Skeletal muscle satellite cell (primary cell): ENCODE measurements at regions not wholly inside any gene's neighbourhood (a gene's known extent, or its start where the extent isn't known, plus 50 kb on each side); places are given as distances from the start of the nearest gene placed in this dataset.
"Not testable (repeated sequence)": the region's sequence is repeated elsewhere in the genome, so short reads cannot be mapped to it uniquely, and the experiment has no call there.

Experiments
- H3K27me3 ChIP-seq: 2 replicates; pipeline ENCODE4 v1.7.0; 2013; ENCODE audit warnings: low read length; ENCODE audit not compliant: control insufficient read depth, insufficient read depth
- H3K36me3 ChIP-seq: 2 replicates; pipeline ENCODE4 v1.7.0; 2013; ENCODE audit warnings: mild to moderate bottlenecking, control low read depth, low read length; ENCODE audit not compliant: insufficient read depth
- H3K4me1 ChIP-seq: 2 replicates; pipeline ENCODE4 v1.7.0; 2013; ENCODE audit warnings: low read length; ENCODE audit not compliant: control insufficient read depth, insufficient read depth
- H3K4me2 ChIP-seq: 2 replicates; pipeline ENCODE4 v1.7.0; 2013; ENCODE audit warnings: mild to moderate bottlenecking, low read length
- H3K4me3 ChIP-seq: 2 replicates; pipeline ENCODE4 v1.7.0; 2013; ENCODE audit warnings: low read length
- H3K9ac ChIP-seq: 2 replicates; pipeline ENCODE4 v1.7.0; 2013; ENCODE audit warnings: mild to moderate bottlenecking, low read depth, low read length, moderate library complexity
- H3K9me3 ChIP-seq: replicated peaks from 2 replicates; pipeline ENCODE4 v1.7.0; 2013; ENCODE audit warnings: mild to moderate bottlenecking, control low read depth, low read length

DNA sequence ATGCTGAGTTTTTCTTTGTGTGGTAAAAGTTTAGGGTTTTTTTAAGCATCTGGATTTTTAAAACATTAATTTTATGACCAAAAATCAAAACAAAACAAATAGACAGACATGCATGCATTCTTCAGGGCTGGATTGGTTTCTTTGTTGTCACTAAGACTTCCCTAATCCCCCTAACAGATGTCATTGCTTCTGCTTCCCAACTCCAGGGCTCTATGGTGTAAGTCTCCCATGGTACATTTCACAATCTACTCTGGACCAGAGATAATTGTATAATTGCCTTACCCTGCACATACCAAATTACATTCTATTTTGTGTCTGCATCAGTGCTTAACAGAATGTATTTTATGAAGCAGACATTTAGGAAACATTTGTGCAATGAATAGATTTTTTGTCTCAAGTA lies 529.1 kb upstream of the SMIM31 start:
- H3K9ac ChIP-seq: no peak overlapping the region
- no peaks in the 10 kb centered on the region for H3K36me3 ChIP-seq
- H3K9me3 ChIP-seq: no peaks in the 10 kb centered on the region
- no peaks in the 10 kb centered on the region for H3K27me3 ChIP-seq
- no peak overlapping the region for H3K4me3 ChIP-seq
- H3K4me2 ChIP-seq: no peak overlapping the region
- H3K4me1 ChIP-seq: no peaks in the 10 kb centered on the region

- no peaks in the 10 kb centered on the region for H3K9me3 ChIP-seq
- H3K4me3 ChIP-seq: no peak overlapping the region
- H3K4me1 ChIP-seq: no peaks in the 10 kb centered on the region
- no peak overlapping the region for H3K9ac ChIP-seq
- H3K4me2 ChIP-seq: no peak overlapping the region
- H3K36me3 ChIP-seq: no peaks in the 10 kb centered on the region
- H3K27me3 ChIP-seq: no peaks in the 10 kb centered on the region
Measured at GRCh38 chr4:164229255-164229654, 524.7 kb upstream of the SMIM31 start.

DNA sequence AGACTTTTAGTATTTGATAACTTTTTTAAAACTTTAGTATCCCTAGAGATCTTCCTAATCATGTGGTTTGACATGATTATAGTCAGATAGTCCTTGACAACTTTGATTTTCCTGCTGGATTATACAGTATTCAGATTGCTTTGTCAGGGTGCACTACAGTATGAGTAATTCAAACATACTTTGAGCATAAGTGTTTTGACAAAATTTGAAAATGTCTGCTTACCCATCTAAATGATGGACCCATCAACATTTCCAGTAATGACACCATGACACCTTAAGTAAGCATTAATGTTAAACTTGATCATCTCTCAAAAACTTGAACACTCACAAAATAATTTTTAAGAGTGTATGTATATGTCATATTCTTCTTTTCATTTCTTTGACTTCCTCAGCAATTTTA lies 514.5 kb upstream of the SMIM31 start:
- Histone ChIP-seq H3K27me3 (no peaks in the 10 kb centered on the region), H3K36me3 (no peaks in the 10 kb centered on the region), H3K4me1 (peaks cover 24% of the 10 kb centered on the region), H3K4me3 (no peak overlapping the region), H3K4me2 (no peak overlapping the region), H3K9me3 (no peaks in the 10 kb centered on the region), H3K9ac (no peak overlapping the region)

DNA sequence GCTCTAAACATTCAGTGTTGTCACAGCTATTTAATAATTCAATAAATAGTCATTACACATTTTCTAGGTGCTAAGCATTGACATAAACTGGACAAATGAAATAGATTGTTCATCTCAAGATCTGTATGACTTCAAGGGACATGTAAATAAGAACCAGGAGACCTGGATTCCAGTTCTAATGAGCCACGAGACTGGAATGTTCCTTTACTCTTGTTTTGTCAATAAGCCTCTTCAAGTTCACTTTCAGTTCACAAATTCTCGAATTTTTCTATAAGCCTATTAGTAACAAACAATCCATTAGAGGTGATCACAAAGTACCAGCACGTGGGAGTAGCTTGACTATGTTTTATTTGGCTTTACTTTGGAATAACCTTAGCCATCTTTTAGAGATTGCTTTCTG lies 514.0 kb upstream of the SMIM31 start:
- no peak overlapping the region for H3K9ac ChIP-seq

DNA sequence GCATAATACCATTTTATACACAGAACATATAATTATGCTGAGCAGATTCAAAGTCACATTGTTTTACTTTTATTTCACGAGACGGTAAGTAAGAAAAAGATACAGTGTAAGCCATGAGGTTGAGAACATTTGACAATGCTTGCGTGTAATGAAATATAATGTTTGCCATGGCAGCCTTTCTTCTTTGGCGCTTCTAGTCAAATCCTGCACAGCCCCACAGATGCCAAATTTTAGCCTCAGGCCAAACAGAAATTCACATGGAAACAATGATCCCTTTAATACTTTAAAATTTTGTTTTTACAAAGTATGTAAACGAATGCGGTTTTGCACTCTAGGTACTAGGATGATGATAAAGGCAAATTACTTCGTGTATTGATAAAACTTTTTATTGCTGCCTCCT lies 502.7 kb upstream of the SMIM31 start:
- Histone ChIP-seq H3K4me2 (no peak overlapping the region), H3K9ac (no peak overlapping the region), H3K36me3 (no peaks in the 10 kb centered on the region), H3K4me1 (peaks cover 5% of the 10 kb centered on the region), H3K27me3 (no peaks in the 10 kb centered on the region), H3K9me3 (no peaks in the 10 kb centered on the region), H3K4me3 (no peak overlapping the region)

More for the DNA sequence above, 514.0 kb upstream of the SMIM31 start:
- Histone ChIP-seq H3K4me3 (no peak overlapping the region), H3K4me1 (peaks cover 24% of the 10 kb centered on the region), H3K9me3 (no peaks in the 10 kb centered on the region), H3K27me3 (no peaks in the 10 kb centered on the region), H3K4me2 (no peak overlapping the region), H3K36me3 (no peaks in the 10 kb centered on the region)

GRCh38 chr4:164252286-164252685 lies 501.6 kb upstream of the SMIM31 start:
- H3K4me2 ChIP-seq: no peak overlapping the region
- H3K9me3 ChIP-seq: no peaks in the 10 kb centered on the region
- no peak overlapping the region for H3K9ac ChIP-seq
- no peaks in the 10 kb centered on the region for H3K36me3 ChIP-seq
- no peaks in the 10 kb centered on the region for H3K27me3 ChIP-seq
- H3K4me1 ChIP-seq: peaks cover 5% of the 10 kb centered on the region
- no peak overlapping the region for H3K4me3 ChIP-seq

- H3K4me1 ChIP-seq: no peaks in the 10 kb centered on the region
- no peaks in the 10 kb centered on the region for H3K9me3 ChIP-seq
- H3K27me3 ChIP-seq: no peaks in the 10 kb centered on the region
- H3K9ac ChIP-seq: no peak overlapping the region
- H3K4me3 ChIP-seq: no peak overlapping the region
- no peaks in the 10 kb centered on the region for H3K36me3 ChIP-seq
- H3K4me2 ChIP-seq: no peak overlapping the region
Measured at GRCh38 chr4:164261831-164262230, 492.1 kb upstream of the SMIM31 start.

- H3K9ac ChIP-seq, H3K27me3 ChIP-seq, H3K36me3 ChIP-seq, H3K4me1 ChIP-seq, H3K4me3 ChIP-seq, H3K9me3 ChIP-seq, H3K4me2 ChIP-seq: not testable (repeated sequence)
Measured at GRCh38 chr4:164262508-164262907, 491.4 kb upstream of the SMIM31 start.

- not testable (repeated sequence) for H3K36me3 ChIP-seq, H3K9me3 ChIP-seq, H3K27me3 ChIP-seq, H3K4me3 ChIP-seq, H3K9ac ChIP-seq, H3K4me1 ChIP-seq, H3K4me2 ChIP-seq
Measured at GRCh38 chr4:164277414-164277813, 476.5 kb upstream of the SMIM31 start.

- no peaks in the 10 kb centered on the region for H3K9me3 ChIP-seq
- H3K9ac ChIP-seq: no peak overlapping the region
- no peaks in the 10 kb centered on the region for H3K36me3 ChIP-seq
- H3K4me1 ChIP-seq: no peaks in the 10 kb centered on the region
- no peak overlapping the region for H3K4me2 ChIP-seq
- no peak overlapping the region for H3K4me3 ChIP-seq
- no peaks in the 10 kb centered on the region for H3K27me3 ChIP-seq
Measured at GRCh38 chr4:164287173-164287572, 466.8 kb upstream of the SMIM31 start.

GRCh38 chr4:164288578-164288977 lies 465.4 kb upstream of the SMIM31 start:
- H3K4me3 ChIP-seq: no peak overlapping the region
- H3K9ac ChIP-seq: no peak overlapping the region
- H3K9me3 ChIP-seq: no peaks in the 10 kb centered on the region
- no peaks in the 10 kb centered on the region for H3K27me3 ChIP-seq
- no peak overlapping the region for H3K4me2 ChIP-seq
- no peaks in the 10 kb centered on the region for H3K4me1 ChIP-seq
- H3K36me3 ChIP-seq: no peaks in the 10 kb centered on the region

GRCh38 chr4:164293203-164293602 lies 460.7 kb upstream of the SMIM31 start:
- Histone ChIP-seq H3K27me3 (no peaks in the 10 kb centered on the region), H3K4me2 (no peak overlapping the region), H3K9ac (no peak overlapping the region), H3K4me1 (no peaks in the 10 kb centered on the region), H3K36me3 (no peaks in the 10 kb centered on the region), H3K9me3 (no peaks in the 10 kb centered on the region), H3K4me3 (no peak overlapping the region)
